SK-N-SH (cell line): ENCODE measurements at regions not wholly inside any gene's neighbourhood (a gene's known extent, or its start where the extent isn't known, plus 50 kb on each side); places are given as distances from the start of the nearest gene placed in this dataset.

Source experiments
- CTCF ChIA-PET: fragments of 300-600, 350-600 bp; formaldehyde crosslinking; extraction: SDS; loops from one replicate; lab custom pipeline; 2021; lab: Yijun Ruan, JAX
- POLR2A ChIA-PET: fragments of 350-600 bp; sonication (Branson Sonifier 250); formaldehyde crosslinking; extraction: SDS; loops from one replicate; lab custom pipeline; 2020; ENCODE audit warnings: antibody characterized with exemption, inconsistent platforms; lab: Yijun Ruan, JAX
- DNase-seq: peaks from one replicate; pipeline ENCODE4 v3.0.0; 2012
- H2AFZ ChIP-seq: fragments of 200-600 bp; sonication (generic); 2 replicates; pipeline ENCODE4 v1.8.1; 2016; ENCODE audit warnings: antibody characterized with exemption, mild to moderate bottlenecking, low read depth
- H3F3A ChIP-seq: fragments of 200-600 bp; sonication (generic); replicated peaks from 2 replicates; pipeline ENCODE3; 2016; ENCODE audit warnings: antibody characterized with exemption, mild to moderate bottlenecking; ENCODE audit not compliant: insufficient read depth
- H3K27ac ChIP-seq, 2 experiments: fragments of 200-500 bp in 1 of 2; fragments of 200-600 bp in 1 of 2; sonication (Bioruptor generic) in 1 of 2; sonication (generic), shearing (Covaris generic) in 1 of 2; 2 replicates each; pipeline versions ENCODE4 v1.5.1 to v1.6.1; 2014 to 2016; ENCODE audit warnings: low read depth in 2 of 2, inconsistent platforms in 1 of 2, low read length in 1 of 2, mild to moderate bottlenecking in 1 of 2, mixed read lengths in 1 of 2
- H3K27me3 ChIP-seq: fragments of 200-600 bp; sonication (generic), shearing (Covaris generic); 2 replicates; pipeline ENCODE4 v1.6.1; 2016; ENCODE audit warnings: mixed run types; ENCODE audit not compliant: insufficient read depth
- H3K36me3 ChIP-seq, 2 experiments: fragments of 200-500 bp in 1 of 2; fragments of 200-600 bp in 1 of 2; sonication (Bioruptor generic) in 1 of 2; sonication (generic) in 1 of 2; replicated peaks in 1 of 2; 2 replicates each; pipeline versions ENCODE3 to v1.5.1; 2014 to 2016; ENCODE audit warnings: low read length in 1 of 2, mild to moderate bottlenecking in 1 of 2; ENCODE audit not compliant: insufficient read depth in 2 of 2, control insufficient read depth in 1 of 2
- H3K4me1 ChIP-seq, 2 experiments: fragments of 200-500 bp in 1 of 2; fragments of 200-600 bp in 1 of 2; sonication (Bioruptor generic) in 1 of 2; sonication (generic), shearing (Covaris generic) in 1 of 2; 2 replicates each; pipeline versions ENCODE4 v1.5.1 to v1.6.1; 2014 to 2016; ENCODE audit warnings: low read depth in 1 of 2, low read length in 1 of 2, mixed run types in 1 of 2; ENCODE audit not compliant: insufficient read depth in 2 of 2, control insufficient read depth in 1 of 2
- H3K4me2 ChIP-seq: fragments of 200-600 bp; sonication (generic), shearing (Covaris generic); 2 replicates; pipeline ENCODE4 v1.6.1; 2017; ENCODE audit warnings: mixed run types
- H3K4me3 ChIP-seq, 2 experiments: fragments of 200-500 bp in 1 of 2; fragments of 200-600 bp in 1 of 2; sonication (Bioruptor generic) in 1 of 2; sonication (generic), shearing (Covaris generic) in 1 of 2; 2 replicates each; pipeline versions ENCODE4 v1.5.1 to v1.8.1; 2014 to 2016; ENCODE audit warnings: low read depth in 2 of 2, inconsistent platforms in 1 of 2, low read length in 1 of 2, mild to moderate bottlenecking in 1 of 2, mixed read lengths in 1 of 2, moderate library complexity in 1 of 2
- H3K79me2 ChIP-seq: fragments of 200-600 bp; sonication (generic); 2 replicates; pipeline ENCODE4 v1.8.1; 2017; ENCODE audit warnings: mild to moderate bottlenecking; ENCODE audit not compliant: insufficient read depth
- H3K9ac ChIP-seq: fragments of 200-600 bp; sonication (generic); 2 replicates; pipeline ENCODE4 v1.6.1; 2017; ENCODE audit warnings: mixed run types
- H3K9me2 ChIP-seq: fragments of 200-600 bp; sonication (generic); 2 replicates; pipeline ENCODE4 v1.6.1; 2017; ENCODE audit warnings: mixed run types
- H3K9me3 ChIP-seq: fragments of 200-600 bp; sonication (generic); 2 replicates; pipeline ENCODE4 v1.6.1; 2017; ENCODE audit warnings: mixed run types, mild to moderate bottlenecking, moderate library complexity
- H4K20me1 ChIP-seq: fragments of 200-600 bp; sonication (generic); 2 replicates; pipeline ENCODE4 v1.6.1; 2017; ENCODE audit warnings: mild to moderate bottlenecking, mixed run types; ENCODE audit not compliant: insufficient read depth
- ELF1 ChIP-seq: IDR thresholded peaks from 2 replicates; pipeline ENCODE4 v1.4.0; 2012
- FOSL2 ChIP-seq: IDR thresholded peaks from 2 replicates; pipeline ENCODE4 v1.4.0; 2012; ENCODE audit warnings: low read depth, mild to moderate bottlenecking, moderate library complexity, borderline replicate concordance
- GATA2 ChIP-seq: sonication (generic); formaldehyde crosslinking; IDR thresholded peaks from 2 replicates; pipeline ENCODE4 v1.5.0; 2020; ENCODE audit warnings: mild to moderate bottlenecking, missing genetic modification reagents
- NFIC ChIP-seq: IDR thresholded peaks from 2 replicates; pipeline ENCODE4 v1.4.0; 2012; ENCODE audit warnings: borderline replicate concordance
- NRF1 ChIP-seq: IDR thresholded peaks from 2 replicates; pipeline ENCODE4 v1.6.1; 2012; ENCODE audit warnings: low read depth, mild to moderate bottlenecking, low read length
- POLR2AphosphoS5 ChIP-seq: IDR thresholded peaks from 2 replicates; pipeline ENCODE4 v1.6.1; 2012; ENCODE audit warnings: low read depth, low read length
- RAD21 ChIP-seq: IDR thresholded peaks from 2 replicates; pipeline ENCODE4 v1.6.1; 2012; ENCODE audit warnings: mild to moderate bottlenecking, low read length
- RFX5 ChIP-seq: IDR thresholded peaks from 2 replicates; pipeline ENCODE4 v1.6.1; 2012; ENCODE audit warnings: mild to moderate bottlenecking, improper control_type of control experiment, low read length
- RXRA ChIP-seq: IDR thresholded peaks from 2 replicates; pipeline ENCODE4 v1.4.0; 2012; ENCODE audit warnings: low read depth, mild to moderate bottlenecking, borderline replicate concordance
- SIN3A ChIP-seq: IDR thresholded peaks from 2 replicates; pipeline ENCODE4 v1.6.1; 2012; ENCODE audit warnings: low read depth, mild to moderate bottlenecking, low read length, moderate library complexity, borderline replicate concordance
- TAF1 ChIP-seq: IDR thresholded peaks from 2 replicates; pipeline ENCODE4 v1.6.1; 2012; ENCODE audit warnings: low read depth, mild to moderate bottlenecking, low read length, moderate library complexity, borderline replicate concordance
- TCF12 ChIP-seq: IDR thresholded peaks from 2 replicates; pipeline ENCODE4 v1.4.0; 2012
- YY1 ChIP-seq: IDR thresholded peaks from 2 replicates; pipeline ENCODE4 v1.4.0; 2012; ENCODE audit warnings: low read depth, mild to moderate bottlenecking
- TF ChIP-seq, protein P1 (sequence below): fragments of 200-600 bp; sonication (generic); IDR thresholded peaks from 2 replicates; pipeline ENCODE4 v1.6.1; 2017; ENCODE audit warnings: antibody characterized with exemption, mild to moderate bottlenecking, moderate library complexity
- TF ChIP-seq, protein P2 (sequence below): fragments of 150-350 bp; IDR thresholded peaks from 2 replicates; pipeline ENCODE4 v1.6.1; 2016; ENCODE audit warnings: mild to moderate bottlenecking, low read depth, low read length
- TF ChIP-seq, protein P3 (sequence below): IDR thresholded peaks from 2 replicates; pipeline ENCODE4; 2012
- TF ChIP-seq, protein P4 (sequence below): IDR thresholded peaks from 2 replicates; pipeline ENCODE4 v1.4.0; 2012; ENCODE audit warnings: low read depth
- TF ChIP-seq, protein P5 (sequence below): IDR thresholded peaks from 2 replicates; pipeline ENCODE4 v1.4.0; 2012; ENCODE audit warnings: low read depth, borderline replicate concordance
- TF ChIP-seq, protein P6 (sequence below): IDR thresholded peaks from 2 replicates; pipeline ENCODE4 v1.6.1; 2012; ENCODE audit warnings: mild to moderate bottlenecking, low read depth, low read length, moderate library complexity
- TF ChIP-seq, protein P7 (sequence below): fragments of 150-350 bp; IDR thresholded peaks from 2 replicates; pipeline ENCODE4 v1.6.1; 2017; ENCODE audit warnings: antibody characterized with exemption, low read length, low read depth, borderline replicate concordance

DNA sequence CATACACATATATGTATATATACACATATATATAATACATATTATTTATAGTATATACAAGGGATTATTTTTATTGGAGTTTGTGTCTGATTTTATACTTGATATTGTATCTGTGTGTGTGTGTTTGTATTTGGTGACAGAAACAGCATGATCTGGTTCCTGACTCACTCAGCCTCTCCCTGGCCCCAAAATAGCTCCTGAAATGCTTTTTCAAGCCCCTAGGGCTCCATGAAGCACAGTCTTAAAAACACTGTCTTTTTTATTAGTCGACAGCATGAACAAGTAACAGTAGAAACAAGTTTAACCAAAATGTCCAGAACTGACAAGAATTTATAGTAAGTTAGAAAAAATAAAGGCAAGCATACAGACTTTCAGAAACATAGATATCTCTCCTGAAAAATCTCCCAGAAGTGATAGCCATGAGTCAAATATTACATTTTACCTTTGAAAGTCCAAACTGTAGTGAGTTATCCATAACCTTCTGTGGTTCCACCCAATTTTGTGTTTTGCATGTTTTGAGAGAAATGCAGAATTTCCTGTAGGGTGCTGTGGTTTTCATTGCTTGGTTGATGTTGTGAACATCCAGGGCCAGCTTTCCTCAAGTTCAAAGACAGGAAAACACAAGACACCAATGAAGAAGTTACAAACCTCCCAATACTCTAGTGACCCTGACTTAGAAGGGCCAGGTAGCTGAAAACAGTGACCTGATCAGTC, 98.5 kb upstream of the CCDC80 start (continued):
- TF ChIP-seq RFX5 (no peak), YY1 (no peak), ELF1 (no peak), FOSL2 (no peak), RXRA (no peak), RAD21 (no peak)
- TF ChIP-seq, protein P1, sequence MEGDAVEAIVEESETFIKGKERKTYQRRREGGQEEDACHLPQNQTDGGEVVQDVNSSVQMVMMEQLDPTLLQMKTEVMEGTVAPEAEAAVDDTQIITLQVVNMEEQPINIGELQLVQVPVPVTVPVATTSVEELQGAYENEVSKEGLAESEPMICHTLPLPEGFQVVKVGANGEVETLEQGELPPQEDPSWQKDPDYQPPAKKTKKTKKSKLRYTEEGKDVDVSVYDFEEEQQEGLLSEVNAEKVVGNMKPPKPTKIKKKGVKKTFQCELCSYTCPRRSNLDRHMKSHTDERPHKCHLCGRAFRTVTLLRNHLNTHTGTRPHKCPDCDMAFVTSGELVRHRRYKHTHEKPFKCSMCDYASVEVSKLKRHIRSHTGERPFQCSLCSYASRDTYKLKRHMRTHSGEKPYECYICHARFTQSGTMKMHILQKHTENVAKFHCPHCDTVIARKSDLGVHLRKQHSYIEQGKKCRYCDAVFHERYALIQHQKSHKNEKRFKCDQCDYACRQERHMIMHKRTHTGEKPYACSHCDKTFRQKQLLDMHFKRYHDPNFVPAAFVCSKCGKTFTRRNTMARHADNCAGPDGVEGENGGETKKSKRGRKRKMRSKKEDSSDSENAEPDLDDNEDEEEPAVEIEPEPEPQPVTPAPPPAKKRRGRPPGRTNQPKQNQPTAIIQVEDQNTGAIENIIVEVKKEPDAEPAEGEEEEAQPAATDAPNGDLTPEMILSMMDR: no peak; the same call in 1 of the 2 replicates
- TF ChIP-seq, protein P2, sequence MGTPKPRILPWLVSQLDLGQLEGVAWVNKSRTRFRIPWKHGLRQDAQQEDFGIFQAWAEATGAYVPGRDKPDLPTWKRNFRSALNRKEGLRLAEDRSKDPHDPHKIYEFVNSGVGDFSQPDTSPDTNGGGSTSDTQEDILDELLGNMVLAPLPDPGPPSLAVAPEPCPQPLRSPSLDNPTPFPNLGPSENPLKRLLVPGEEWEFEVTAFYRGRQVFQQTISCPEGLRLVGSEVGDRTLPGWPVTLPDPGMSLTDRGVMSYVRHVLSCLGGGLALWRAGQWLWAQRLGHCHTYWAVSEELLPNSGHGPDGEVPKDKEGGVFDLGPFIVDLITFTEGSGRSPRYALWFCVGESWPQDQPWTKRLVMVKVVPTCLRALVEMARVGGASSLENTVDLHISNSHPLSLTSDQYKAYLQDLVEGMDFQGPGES: no peak

DNA sequence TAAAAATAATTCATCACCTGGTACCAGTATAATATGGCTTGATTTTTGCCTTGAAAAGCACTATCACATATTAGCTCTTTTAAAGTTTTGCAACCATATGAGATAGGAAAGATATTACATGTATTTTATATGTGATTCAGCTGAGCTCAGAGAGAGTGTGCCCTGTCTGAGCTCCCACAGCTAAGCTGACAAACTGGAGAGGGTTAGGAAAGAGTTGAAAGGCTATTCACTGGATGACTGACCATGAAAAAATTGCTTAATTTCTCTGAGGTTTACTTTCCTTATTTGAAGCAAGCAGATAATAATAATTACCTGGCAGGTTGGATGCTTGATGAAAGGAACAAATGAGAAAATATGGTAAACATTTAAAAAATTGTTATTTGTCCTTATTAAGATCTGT, 97.4 kb upstream of the CCDC80 start:
- H3K9me2 ChIP-seq: no peaks in the 10 kb centered on the region
- H3K4me3 ChIP-seq: no peak overlapping the region
- ChIA-PET CTCF (interaction anchor here (0.8 to 1.4 kb wide), 3 partner anchors 12 to 241 kb away, joined by 3 to 4 read pairs (median 3); no protein-coding TSS in a partner anchor), POLR2A (no interaction called here)
- no peaks in the 10 kb centered on the region; a peak in 1 of 4 replicates for H3K4me1 ChIP-seq
- H3K9me3 ChIP-seq: no peaks in the 10 kb centered on the region
- no peaks in the 10 kb centered on the region for H3K79me2 ChIP-seq
- no peak overlapping the region for H3K27ac ChIP-seq
- H2AFZ ChIP-seq: no peak overlapping the region
- H3F3A ChIP-seq: no peaks in the 10 kb centered on the region
- H3K27me3 ChIP-seq: no peaks in the 10 kb centered on the region
- H3K36me3 ChIP-seq: no peaks in the 10 kb centered on the region
- H3K9ac ChIP-seq: no peak overlapping the region
- no peak for DNase-seq
- no peak overlapping the region for H3K4me2 ChIP-seq
- no peaks in the 10 kb centered on the region for H4K20me1 ChIP-seq
- TF ChIP-seq NRF1 (no peak), TCF12 (no peak), NFIC (no peak), TAF1 (no peak), GATA2 (CRISPR knock-in tag) (no peak), SIN3A (no peak), FOSL2 (no peak), ELF1 (no peak), POLR2AphosphoS5 (no peak), RFX5 (no peak)
- TF ChIP-seq, protein P3, sequence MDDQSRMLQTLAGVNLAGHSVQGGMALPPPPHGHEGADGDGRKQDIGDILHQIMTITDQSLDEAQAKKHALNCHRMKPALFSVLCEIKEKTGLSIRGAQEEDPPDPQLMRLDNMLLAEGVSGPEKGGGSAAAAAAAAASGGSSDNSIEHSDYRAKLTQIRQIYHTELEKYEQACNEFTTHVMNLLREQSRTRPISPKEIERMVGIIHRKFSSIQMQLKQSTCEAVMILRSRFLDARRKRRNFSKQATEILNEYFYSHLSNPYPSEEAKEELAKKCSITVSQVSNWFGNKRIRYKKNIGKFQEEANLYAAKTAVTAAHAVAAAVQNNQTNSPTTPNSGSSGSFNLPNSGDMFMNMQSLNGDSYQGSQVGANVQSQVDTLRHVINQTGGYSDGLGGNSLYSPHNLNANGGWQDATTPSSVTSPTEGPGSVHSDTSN: no peak
- TF ChIP-seq, protein P4, sequence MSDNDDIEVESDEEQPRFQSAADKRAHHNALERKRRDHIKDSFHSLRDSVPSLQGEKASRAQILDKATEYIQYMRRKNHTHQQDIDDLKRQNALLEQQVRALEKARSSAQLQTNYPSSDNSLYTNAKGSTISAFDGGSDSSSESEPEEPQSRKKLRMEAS: no peak
- TF ChIP-seq, protein P5, sequence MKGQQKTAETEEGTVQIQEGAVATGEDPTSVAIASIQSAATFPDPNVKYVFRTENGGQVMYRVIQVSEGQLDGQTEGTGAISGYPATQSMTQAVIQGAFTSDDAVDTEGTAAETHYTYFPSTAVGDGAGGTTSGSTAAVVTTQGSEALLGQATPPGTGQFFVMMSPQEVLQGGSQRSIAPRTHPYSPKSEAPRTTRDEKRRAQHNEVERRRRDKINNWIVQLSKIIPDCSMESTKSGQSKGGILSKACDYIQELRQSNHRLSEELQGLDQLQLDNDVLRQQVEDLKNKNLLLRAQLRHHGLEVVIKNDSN: no peak
- TF ChIP-seq, protein P6, sequence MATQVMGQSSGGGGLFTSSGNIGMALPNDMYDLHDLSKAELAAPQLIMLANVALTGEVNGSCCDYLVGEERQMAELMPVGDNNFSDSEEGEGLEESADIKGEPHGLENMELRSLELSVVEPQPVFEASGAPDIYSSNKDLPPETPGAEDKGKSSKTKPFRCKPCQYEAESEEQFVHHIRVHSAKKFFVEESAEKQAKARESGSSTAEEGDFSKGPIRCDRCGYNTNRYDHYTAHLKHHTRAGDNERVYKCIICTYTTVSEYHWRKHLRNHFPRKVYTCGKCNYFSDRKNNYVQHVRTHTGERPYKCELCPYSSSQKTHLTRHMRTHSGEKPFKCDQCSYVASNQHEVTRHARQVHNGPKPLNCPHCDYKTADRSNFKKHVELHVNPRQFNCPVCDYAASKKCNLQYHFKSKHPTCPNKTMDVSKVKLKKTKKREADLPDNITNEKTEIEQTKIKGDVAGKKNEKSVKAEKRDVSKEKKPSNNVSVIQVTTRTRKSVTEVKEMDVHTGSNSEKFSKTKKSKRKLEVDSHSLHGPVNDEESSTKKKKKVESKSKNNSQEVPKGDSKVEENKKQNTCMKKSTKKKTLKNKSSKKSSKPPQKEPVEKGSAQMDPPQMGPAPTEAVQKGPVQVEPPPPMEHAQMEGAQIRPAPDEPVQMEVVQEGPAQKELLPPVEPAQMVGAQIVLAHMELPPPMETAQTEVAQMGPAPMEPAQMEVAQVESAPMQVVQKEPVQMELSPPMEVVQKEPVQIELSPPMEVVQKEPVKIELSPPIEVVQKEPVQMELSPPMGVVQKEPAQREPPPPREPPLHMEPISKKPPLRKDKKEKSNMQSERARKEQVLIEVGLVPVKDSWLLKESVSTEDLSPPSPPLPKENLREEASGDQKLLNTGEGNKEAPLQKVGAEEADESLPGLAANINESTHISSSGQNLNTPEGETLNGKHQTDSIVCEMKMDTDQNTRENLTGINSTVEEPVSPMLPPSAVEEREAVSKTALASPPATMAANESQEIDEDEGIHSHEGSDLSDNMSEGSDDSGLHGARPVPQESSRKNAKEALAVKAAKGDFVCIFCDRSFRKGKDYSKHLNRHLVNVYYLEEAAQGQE: no peak
- TF ChIP-seq, protein P7, sequence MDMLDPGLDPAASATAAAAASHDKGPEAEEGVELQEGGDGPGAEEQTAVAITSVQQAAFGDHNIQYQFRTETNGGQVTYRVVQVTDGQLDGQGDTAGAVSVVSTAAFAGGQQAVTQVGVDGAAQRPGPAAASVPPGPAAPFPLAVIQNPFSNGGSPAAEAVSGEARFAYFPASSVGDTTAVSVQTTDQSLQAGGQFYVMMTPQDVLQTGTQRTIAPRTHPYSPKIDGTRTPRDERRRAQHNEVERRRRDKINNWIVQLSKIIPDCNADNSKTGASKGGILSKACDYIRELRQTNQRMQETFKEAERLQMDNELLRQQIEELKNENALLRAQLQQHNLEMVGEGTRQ: no peak
